NCI-H82 treated with DMSO at 0.1 percent for 48 hours (cell line): ENCODE measurements at regions not wholly inside any gene's neighbourhood (a gene's known extent, or its start where the extent isn't known, plus 50 kb on each side); places are given as distances from the start of the nearest gene placed in this dataset.
A peak's percentile ranks its signal among the peaks of the same experiment; 100 is the strongest.
"Not testable (repeated sequence)": the region's sequence is repeated elsewhere in the genome, so short reads cannot be mapped to it uniquely, and the experiment has no call there.

Experiments
- DNase-seq: peaks from one replicate; lab custom pipeline; 2025; ENCODE audit not compliant: unreplicated experiment; lab: John Stamatoyannopoulos, UW

- not testable (repeated sequence) for DNase-seq
Measured at GRCh38 chr7:150101282-150101681, 221.9 kb upstream of the LRRC61 start.

- not testable (repeated sequence) for DNase-seq
Measured at GRCh38 chr7:150107283-150107682, 215.9 kb upstream of the LRRC61 start.

- DNase-seq: peak; percentile 46
Measured at GRCh38 chr7:150110375-150110820, 212.8 kb upstream of the LRRC61 start.

GRCh38 chr7:150110882-150111281, 212.3 kb upstream of the LRRC61 start:
- not testable (repeated sequence) for DNase-seq

GRCh38 chr7:150111373-150112139, 211.6 kb upstream of the LRRC61 start:
- not testable (repeated sequence) for DNase-seq

- DNase-seq: not testable (repeated sequence)
Measured at GRCh38 chr7:150113301-150113700, 209.9 kb upstream of the LRRC61 start.

- DNase-seq: not testable (repeated sequence)
Measured at GRCh38 chr7:150114591-150114990, 208.6 kb upstream of the LRRC61 start.

- DNase-seq: not testable (repeated sequence)
Measured at GRCh38 chr7:150119966-150120365, 203.2 kb upstream of the LRRC61 start.

- not testable (repeated sequence) for DNase-seq
Measured at GRCh38 chr7:150125831-150126230, 197.3 kb upstream of the LRRC61 start.

GRCh38 chr7:150134451-150134850, 188.7 kb upstream of the LRRC61 start:
- DNase-seq: not testable (repeated sequence)

- DNase-seq: not testable (repeated sequence)
Measured at GRCh38 chr7:150135620-150136190, 187.4 kb upstream of the LRRC61 start.

GRCh38 chr7:150139840-150140239, 183.3 kb upstream of the LRRC61 start:
- not testable (repeated sequence) for DNase-seq

- not testable (repeated sequence) for DNase-seq
Measured at GRCh38 chr7:150141525-150142345, 181.4 kb upstream of the LRRC61 start.

- not testable (repeated sequence) for DNase-seq
Measured at GRCh38 chr7:150146124-150146523, 177.0 kb upstream of the LRRC61 start.

GRCh38 chr7:150147524-150147923, 175.6 kb upstream of the LRRC61 start:
- DNase-seq: not testable (repeated sequence)

GRCh38 chr7:150156015-150156414, 167.1 kb upstream of the LRRC61 start:
- not testable (repeated sequence) for DNase-seq

GRCh38 chr7:150158696-150159095, 164.5 kb upstream of the LRRC61 start:
- DNase-seq: not testable (repeated sequence)

- DNase-seq: not testable (repeated sequence)
Measured at GRCh38 chr7:150169515-150169914, 153.6 kb upstream of the LRRC61 start.

GRCh38 chr7:150169943-150170490, 153.1 kb upstream of the LRRC61 start:
- not testable (repeated sequence) for DNase-seq

- DNase-seq: not testable (repeated sequence)
Measured at GRCh38 chr7:150183602-150184001, 139.6 kb upstream of the LRRC61 start.

- not testable (repeated sequence) for DNase-seq
Measured at GRCh38 chr7:150189963-150190362, 133.2 kb upstream of the LRRC61 start.
